ENCODE measurements at regions not wholly inside any gene's neighbourhood (a gene's known extent, or its start where the extent isn't known, plus 50 kb on each side); places are given as distances from the start of the nearest gene placed in this dataset.
"Not testable (repeated sequence)": the region's sequence is repeated elsewhere in the genome, so short reads cannot be mapped to it uniquely, and the experiment has no call there.

GRCh38 chr15:66968806-66969596 is 96.4 kb upstream of the SMAD3 start:
- DNase-seq: no peak

DNA sequence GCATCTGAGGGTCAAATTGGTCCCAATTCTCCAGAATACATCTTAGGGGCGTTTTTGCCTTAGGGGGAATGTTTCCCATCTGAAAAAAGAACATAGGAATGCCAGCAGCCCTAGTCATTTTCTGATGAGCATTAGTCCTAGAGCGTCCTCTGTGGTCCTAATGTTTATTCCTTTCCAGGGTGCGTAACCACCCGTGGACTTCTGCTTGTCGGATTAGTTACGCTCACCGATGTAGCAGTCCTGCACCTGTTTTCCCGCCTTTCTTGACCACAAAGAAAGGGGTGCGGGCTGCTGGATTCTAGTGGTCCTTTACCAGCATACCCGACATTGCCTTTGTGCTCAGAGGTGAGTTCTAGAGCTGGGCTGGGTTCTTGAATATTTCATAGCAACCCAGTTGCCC is 91.3 kb upstream of the SMAD3 start:
- not testable (repeated sequence) for DNase-seq

DNA sequence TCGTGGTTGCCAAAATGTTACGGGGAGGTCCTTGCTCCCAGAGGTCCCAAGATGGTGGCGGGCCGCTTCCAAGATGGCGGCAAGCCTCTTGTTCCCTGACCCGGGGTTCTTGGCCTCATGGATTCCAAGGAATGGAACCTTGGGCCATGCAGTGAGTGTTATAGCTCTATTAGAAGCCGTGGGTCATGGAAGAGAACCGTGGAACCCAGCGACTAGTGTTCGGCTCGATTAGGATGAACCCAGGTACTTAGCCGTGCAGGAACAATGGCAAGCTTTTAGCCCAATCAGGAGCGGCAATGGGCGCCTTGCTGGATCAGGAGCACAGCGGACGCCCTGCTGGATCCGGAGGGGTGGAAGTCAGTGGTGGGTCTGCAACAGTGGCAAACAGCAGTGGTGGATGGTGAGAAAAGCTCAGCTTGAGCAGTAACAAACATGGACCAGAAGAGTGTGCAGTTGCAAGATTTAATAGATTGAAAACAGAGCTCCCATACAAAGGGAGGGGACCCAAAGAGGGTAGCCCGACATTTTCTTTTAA is 89.2 kb upstream of the SMAD3 start:
- not testable (repeated sequence) for DNase-seq

- DNase-seq: peak; percentile 14
Measured at GRCh38 chr15:66980326-66980725, 85.1 kb upstream of the SMAD3 start.

DNA sequence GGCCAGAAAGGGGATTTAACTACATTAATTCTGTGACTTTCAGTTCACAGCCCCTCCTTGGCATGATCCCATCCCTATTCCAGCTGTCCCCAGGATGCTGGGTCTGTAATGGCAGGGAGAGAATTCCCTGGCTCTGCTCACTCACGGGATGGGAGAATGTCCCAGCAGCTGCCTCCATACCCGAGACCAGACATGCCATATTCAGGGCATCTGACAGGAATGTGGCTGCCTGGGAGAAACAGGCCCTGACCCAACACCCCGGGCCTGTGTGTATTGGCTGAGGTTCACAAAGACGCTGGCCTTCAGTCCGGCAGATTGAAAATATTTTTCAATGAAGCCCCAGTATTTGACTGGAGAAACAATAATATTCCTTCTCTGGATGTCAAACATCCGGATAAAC is 83.6 kb upstream of the SMAD3 start:
- DNase-seq: no peak

GRCh38 chr15:66982250-66982649 is 83.2 kb upstream of the SMAD3 start:
- no peak for DNase-seq

DNA sequence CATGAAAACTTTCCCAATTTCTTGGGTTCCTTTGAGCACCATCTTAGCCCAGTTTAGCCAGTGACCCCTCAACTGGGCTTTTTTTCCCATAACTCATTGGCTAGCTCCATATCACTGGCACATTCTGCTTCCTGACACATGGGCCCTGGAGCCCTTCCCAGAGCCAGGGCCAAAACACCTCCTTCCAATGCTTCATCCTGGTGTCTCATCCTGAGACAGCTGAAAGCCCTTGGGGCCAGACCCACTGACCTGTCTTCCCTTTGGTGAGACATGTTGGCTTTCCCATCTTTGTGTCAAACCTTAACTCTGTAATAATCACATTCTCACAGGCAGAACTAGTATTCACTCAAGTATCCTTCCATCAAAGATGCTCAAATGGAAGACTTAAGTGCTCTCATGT is 82.6 kb upstream of the SMAD3 start:
- no peak for DNase-seq

DNA sequence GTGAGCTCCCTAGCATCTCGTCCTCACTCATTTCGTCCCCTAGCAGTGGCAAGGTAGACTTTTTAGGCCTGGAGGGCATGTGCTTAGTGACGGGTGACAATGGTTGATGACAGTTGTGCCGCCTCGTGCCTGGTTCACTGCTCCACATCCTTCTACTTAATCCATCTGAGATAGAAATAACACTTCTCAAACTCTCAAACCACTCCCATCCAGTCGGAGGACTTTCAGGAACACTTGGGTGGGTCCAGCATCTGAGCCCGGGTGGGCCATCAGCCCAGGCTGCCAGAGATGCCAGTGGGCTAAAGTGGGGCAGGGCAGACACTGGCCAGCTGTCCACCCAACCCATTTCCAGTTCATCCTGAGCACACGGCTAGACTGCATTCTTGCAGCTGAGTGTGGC is 79.7 kb upstream of the SMAD3 start:
- DNase-seq: no peak

GRCh38 chr15:66986951-66987350 is 78.5 kb upstream of the SMAD3 start:
- DNase-seq: no peak

DNA sequence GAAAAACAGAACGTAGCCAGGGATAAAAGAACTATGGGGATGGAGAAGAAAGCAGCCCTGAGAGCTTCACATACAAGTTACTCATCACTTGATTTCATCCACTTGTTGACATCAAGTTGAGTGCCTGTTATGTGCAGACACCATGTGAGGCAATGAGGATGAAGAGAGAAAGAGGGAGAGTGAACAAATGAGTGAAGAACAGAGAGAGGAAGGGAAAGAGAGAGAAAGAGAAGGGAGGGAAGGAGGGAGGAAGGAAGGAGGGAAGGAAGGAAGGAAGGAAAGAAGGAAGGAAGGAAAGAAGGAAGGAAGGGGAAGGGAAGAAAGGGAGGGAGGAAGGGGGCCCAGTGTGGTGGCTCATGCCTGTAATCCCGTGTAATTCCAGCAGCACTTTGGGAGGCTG is 72.3 kb upstream of the SMAD3 start:
- no peak for DNase-seq

- no peak for DNase-seq
Measured at GRCh38 chr15:66993874-66994696, 71.3 kb upstream of the SMAD3 start.

DNA sequence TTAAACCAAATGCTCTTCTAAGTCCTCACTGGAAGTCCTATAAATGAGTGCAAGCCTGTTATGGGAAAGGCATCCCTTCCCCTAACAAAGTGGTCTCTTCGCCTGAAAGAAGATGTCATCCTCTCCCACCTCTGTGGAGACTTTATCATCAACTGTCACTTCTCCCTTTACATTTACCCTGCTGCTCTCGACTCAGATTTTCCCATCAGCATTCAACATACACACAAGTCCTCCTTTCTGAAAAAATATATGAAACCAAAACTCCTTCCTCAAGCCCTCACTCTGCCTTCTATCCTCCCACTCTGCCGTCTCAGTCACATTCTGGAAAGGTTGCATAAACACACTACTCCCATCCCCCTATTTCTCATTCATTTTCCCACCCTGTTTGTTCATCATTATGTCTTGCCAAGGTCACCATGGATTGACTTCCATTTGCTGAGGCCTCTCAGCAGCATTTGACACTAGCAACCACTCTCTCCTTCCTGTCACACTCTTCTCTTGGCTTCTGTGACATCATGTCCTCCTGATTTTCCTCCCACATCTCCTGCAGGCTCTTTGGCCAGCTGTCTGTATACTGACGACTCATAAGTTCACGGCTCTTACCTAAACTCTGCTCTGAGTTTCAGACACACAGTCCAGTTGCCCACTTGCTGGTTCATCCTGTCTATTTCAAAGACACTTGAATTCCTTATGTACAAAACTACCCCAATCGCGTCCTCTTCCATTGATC is 70.3 kb upstream of the SMAD3 start:
- peak; percentile 40 for DNase-seq

GRCh38 chr15:66996094-66996493 is 69.3 kb upstream of the SMAD3 start:
- peak; percentile 84 for DNase-seq

- DNase-seq: peak; percentile 94
Measured at GRCh38 chr15:66997212-66997611, 68.2 kb upstream of the SMAD3 start.

GRCh38 chr15:66998234-66998633 is 67.2 kb upstream of the SMAD3 start:
- DNase-seq: not testable (repeated sequence)

GRCh38 chr15:66999046-66999968 is 66.1 kb upstream of the SMAD3 start:
- peak; percentile 31 for DNase-seq

DNA sequence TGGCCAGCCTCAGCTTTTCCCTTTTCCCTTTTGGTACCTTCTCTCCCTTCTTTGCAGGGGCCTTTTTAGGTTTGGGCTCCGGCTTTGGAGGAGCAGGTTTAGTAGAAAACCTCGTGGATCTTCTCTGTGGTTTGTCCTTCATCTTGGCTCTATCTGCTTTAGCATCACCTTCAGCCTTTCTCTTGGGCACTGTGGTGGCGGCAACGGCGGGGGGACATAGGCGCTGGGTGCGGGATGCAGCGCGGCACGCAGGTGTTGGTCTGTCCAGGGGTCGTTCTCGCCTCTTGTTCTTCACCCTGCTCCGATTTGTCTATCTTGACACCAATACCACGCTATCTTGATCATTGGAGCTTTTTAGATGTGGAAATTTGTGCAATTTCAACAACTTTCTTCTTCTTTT is 64.5 kb upstream of the SMAD3 start:
- no peak for DNase-seq

- no peak for DNase-seq
Measured at GRCh38 chr15:67002368-67002767, 63.0 kb upstream of the SMAD3 start.

GRCh38 chr15:67003586-67003985 is 61.8 kb upstream of the SMAD3 start:
- DNase-seq: peak; percentile 68

DNA sequence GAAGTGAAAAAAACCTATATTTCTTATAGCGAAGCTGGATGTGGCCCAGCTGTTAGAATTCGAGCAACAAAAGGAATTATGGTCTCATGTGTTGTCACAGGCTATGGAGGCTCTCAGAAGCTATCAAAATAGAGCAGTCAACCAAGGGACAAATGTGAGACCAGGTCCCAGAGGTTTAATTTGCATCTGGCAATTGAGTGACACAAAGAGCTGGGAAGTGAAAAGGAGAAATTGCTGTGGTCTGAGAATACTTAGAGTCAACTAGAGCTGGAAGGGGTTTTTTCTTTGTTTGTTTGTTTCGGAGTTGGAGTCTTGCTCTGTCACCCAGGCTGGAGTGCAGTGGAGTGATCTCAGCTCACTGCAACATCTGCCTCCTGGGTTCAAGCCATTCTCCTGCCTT is 61.3 kb upstream of the SMAD3 start:
- DNase-seq: no peak

DNA sequence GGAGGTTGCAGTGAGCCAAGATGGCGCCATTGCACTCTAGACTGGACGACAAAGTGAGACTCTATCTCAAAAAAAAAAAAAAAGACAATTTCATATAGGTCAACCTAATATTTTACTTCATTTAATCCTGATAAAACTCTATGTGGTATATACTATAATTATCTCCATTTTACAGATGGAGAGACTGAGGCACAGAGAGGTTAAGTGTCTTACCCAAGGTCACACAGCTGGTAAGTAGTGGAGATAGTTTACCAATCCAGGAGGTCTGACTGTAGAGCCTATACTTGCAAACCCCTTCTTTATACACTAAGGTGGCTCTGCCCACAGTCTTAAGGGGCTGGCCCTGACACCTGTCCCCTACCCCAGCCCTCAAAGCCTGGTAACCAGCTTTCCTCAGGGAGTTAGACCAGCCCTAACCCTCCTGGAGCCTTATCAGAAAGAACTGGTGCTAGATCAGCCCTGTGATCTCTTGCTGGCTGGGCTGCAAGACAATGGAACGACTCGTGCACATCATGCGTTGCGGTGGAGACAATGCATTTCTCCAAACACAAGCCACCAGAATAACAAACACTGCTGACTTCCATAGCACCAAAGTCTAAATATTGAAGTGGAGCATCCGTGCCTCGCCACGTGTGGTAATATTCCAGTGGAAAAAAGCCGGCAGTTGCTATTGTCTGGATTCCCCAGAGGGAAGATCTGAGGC is 60.0 kb upstream of the SMAD3 start:
- no peak for DNase-seq
